ENCODE measurements at regions not wholly inside any gene's neighbourhood (a gene's known extent, or its start where the extent isn't known, plus 50 kb on each side); places are given as distances from the start of the nearest gene placed in this dataset.

- DNase-seq (ENCODE audit: low read depth), result no peak
- no peak overlapping the region for H3K4me3 ChIP-seq (ENCODE audit: low read depth, low read length)
- TF ChIP-seq CTCF (IDR thresholded peaks at IDR 0.05; ENCODE audit: control insufficient read depth, extremely low read depth, insufficient read depth), result no peak
These were observed 152.1 kb upstream of the KYNU start for GRCh38 chr2:142725386-142725785.

GRCh38 chr2:142724713-142725349 is 152.6 kb upstream of the KYNU start:
- DNase-seq (ENCODE audit: low read depth), result no peak
- no peak for TF ChIP-seq CTCF (IDR thresholded peaks at IDR 0.05; ENCODE audit: control insufficient read depth, extremely low read depth, insufficient read depth)
- H3K4me3 ChIP-seq (ENCODE audit: low read depth, low read length), result no peak overlapping the region

GRCh38 chr2:142724186-142724585 is 153.3 kb upstream of the KYNU start:
- DNase-seq (ENCODE audit: low read depth), result no peak
- no peak overlapping the region for H3K4me3 ChIP-seq (ENCODE audit: low read depth, low read length)
- no peak for TF ChIP-seq CTCF (IDR thresholded peaks at IDR 0.05; ENCODE audit: control insufficient read depth, extremely low read depth, insufficient read depth)

GRCh38 chr2:142723236-142723635 is 154.2 kb upstream of the KYNU start:
- no peak for DNase-seq (ENCODE audit: low read depth)
- TF ChIP-seq CTCF (IDR thresholded peaks at IDR 0.05; ENCODE audit: control insufficient read depth, extremely low read depth, insufficient read depth), result no peak
- H3K4me3 ChIP-seq (ENCODE audit: low read depth, low read length), result no peak overlapping the region

GRCh38 chr2:142722569-142722968 is 154.9 kb upstream of the KYNU start:
- DNase-seq (ENCODE audit: low read depth), result no peak
- no peak overlapping the region for H3K4me3 ChIP-seq (ENCODE audit: low read depth, low read length)
- no peak for TF ChIP-seq CTCF (IDR thresholded peaks at IDR 0.05; ENCODE audit: control insufficient read depth, extremely low read depth, insufficient read depth)

- no peak for DNase-seq (ENCODE audit: low read depth)
- H3K4me3 ChIP-seq (ENCODE audit: low read depth, low read length), result no peak overlapping the region
- no peak for TF ChIP-seq CTCF (IDR thresholded peaks at IDR 0.05; ENCODE audit: control insufficient read depth, extremely low read depth, insufficient read depth)
These were observed 155.4 kb upstream of the KYNU start for GRCh38 chr2:142722086-142722485.

- no peak for TF ChIP-seq CTCF (IDR thresholded peaks at IDR 0.05; ENCODE audit: control insufficient read depth, extremely low read depth, insufficient read depth)
- DNase-seq (ENCODE audit: low read depth), result no peak
- H3K4me3 ChIP-seq (ENCODE audit: low read depth, low read length), result no peak overlapping the region
These were observed 156.4 kb upstream of the KYNU start for GRCh38 chr2:142721015-142721414.

Data from LNCaP clone FGC (cell line).